H9 (cell line): ENCODE measurements at regions not wholly inside any gene's neighbourhood (a gene's known extent, or its start where the extent isn't known, plus 50 kb on each side); places are given as distances from the start of the nearest gene placed in this dataset.

Experiments
- DNase-seq: peaks from one replicate; pipeline ENCODE4 v3.0.0-alpha.2; 2017
- H2AFZ ChIP-seq: one replicate; pipeline ENCODE4 v1.6.1; 2013; ENCODE audit warnings: mild to moderate bottlenecking, low read length, control low read depth, moderate library complexity
- H2AK5ac ChIP-seq: 2 replicates; pipeline ENCODE4 v1.6.1; 2013; ENCODE audit warnings: low read length, control low read depth, mixed read lengths; ENCODE audit not compliant: insufficient read length
- H2BK120ac ChIP-seq: one replicate; pipeline ENCODE4 v1.6.1; 2013; ENCODE audit warnings: low read depth, mild to moderate bottlenecking, low read length, control low read depth, inconsistent platforms; ENCODE audit not compliant: poor library complexity, severe bottlenecking
- H2BK12ac ChIP-seq: 2 replicates; pipeline ENCODE4 v1.6.1; 2013; ENCODE audit warnings: low read length, control low read depth, mixed read lengths, low read depth; ENCODE audit not compliant: insufficient read length
- H2BK15ac ChIP-seq: 2 replicates; pipeline ENCODE4 v1.6.1; 2013; ENCODE audit warnings: low read depth, low read length, control low read depth
- H2BK20ac ChIP-seq: one replicate; pipeline ENCODE4 v1.6.1; 2013; ENCODE audit warnings: low read depth, mild to moderate bottlenecking, low read length, control low read depth, inconsistent platforms; ENCODE audit not compliant: poor library complexity, severe bottlenecking
- H2BK5ac ChIP-seq: 2 replicates; pipeline ENCODE4 v1.6.1; 2013; ENCODE audit warnings: low read length, control low read depth, mixed read lengths; ENCODE audit not compliant: insufficient read length
- H3K14ac ChIP-seq: 2 replicates; pipeline ENCODE4 v1.6.1; 2013; ENCODE audit warnings: low read length, control low read depth; ENCODE audit not compliant: insufficient read depth
- H3K18ac ChIP-seq: 2 replicates; pipeline ENCODE4 v1.6.1; 2013; ENCODE audit warnings: low read depth, mild to moderate bottlenecking, mixed read lengths, low read length, control low read depth; ENCODE audit not compliant: insufficient read length
- H3K23ac ChIP-seq: 2 replicates; pipeline ENCODE4 v1.6.1; 2013; ENCODE audit warnings: low read length, control low read depth, mixed read lengths, low read depth; ENCODE audit not compliant: insufficient read length
- H3K23me2 ChIP-seq: 2 replicates; pipeline ENCODE4 v1.6.1; 2013; ENCODE audit warnings: low read depth, mild to moderate bottlenecking, mixed read lengths, low read length, control low read depth; ENCODE audit not compliant: insufficient read length, poor library complexity, severe bottlenecking
- H3K27ac ChIP-seq: 2 replicates; pipeline ENCODE4 v1.5.1; 2013; ENCODE audit warnings: low read length, control low read depth, mixed read lengths, low read depth; ENCODE audit not compliant: insufficient read length
- H3K27me3 ChIP-seq: 2 replicates; pipeline ENCODE4 v1.6.1; 2013; ENCODE audit warnings: low read length, control low read depth, inconsistent platforms; ENCODE audit not compliant: insufficient read depth
- H3K4ac ChIP-seq: 2 replicates; pipeline ENCODE4 v1.6.1; 2013; ENCODE audit warnings: low read depth, mild to moderate bottlenecking, control low read depth, inconsistent platforms, low read length, moderate library complexity
- H3K4me1 ChIP-seq: 2 replicates; pipeline ENCODE4 v1.6.1; 2013; ENCODE audit warnings: low read length, control low read depth, inconsistent platforms; ENCODE audit not compliant: insufficient read depth
- H3K4me2 ChIP-seq: 2 replicates; pipeline ENCODE4 v1.6.1; 2013; ENCODE audit warnings: low read length, control low read depth, mixed read lengths; ENCODE audit not compliant: insufficient read length, insufficient read depth
- H3K56ac ChIP-seq: 2 replicates; pipeline ENCODE4 v1.6.1; 2013; ENCODE audit warnings: low read depth, mild to moderate bottlenecking, mixed read lengths, low read length, control low read depth; ENCODE audit not compliant: insufficient read length
- H3K79me1 ChIP-seq: 2 replicates; pipeline ENCODE4 v1.6.1; 2013; ENCODE audit warnings: low read depth, mild to moderate bottlenecking, moderate library complexity, low read length, control low read depth, inconsistent platforms; ENCODE audit not compliant: insufficient read depth, poor library complexity, severe bottlenecking
- H3K79me2 ChIP-seq: 2 replicates; pipeline ENCODE4 v1.6.1; 2013; ENCODE audit warnings: low read length, control low read depth, inconsistent platforms; ENCODE audit not compliant: insufficient read depth
- H3K9ac ChIP-seq: 2 replicates; pipeline ENCODE4 v1.6.1; 2013; ENCODE audit warnings: low read length, control low read depth, mixed read lengths; ENCODE audit not compliant: insufficient read length; ENCODE audit errors: extremely low read depth
- H3K9me3 ChIP-seq: one replicate; pipeline ENCODE4 v1.6.1; 2013; ENCODE audit warnings: low read depth, low read length, inconsistent platforms; ENCODE audit not compliant: control insufficient read depth
- H3T11ph ChIP-seq: one replicate; pipeline ENCODE4 v1.6.1; 2013; ENCODE audit warnings: mild to moderate bottlenecking, low read length, control low read depth, inconsistent platforms
- H4K20me1 ChIP-seq: one replicate; pipeline ENCODE4 v1.6.1; 2013; ENCODE audit not compliant: control insufficient read depth, insufficient read length, insufficient read depth
- H4K5ac ChIP-seq: 2 replicates; pipeline ENCODE4 v1.6.1; 2013; ENCODE audit warnings: low read depth, mild to moderate bottlenecking, mixed read lengths, low read length, control low read depth; ENCODE audit not compliant: insufficient read length
- H4K8ac ChIP-seq: replicated peaks from 2 replicates; pipeline ENCODE4 v1.6.1; 2013; ENCODE audit warnings: low read length, control low read depth, mixed read lengths, low read depth; ENCODE audit not compliant: insufficient read length
- H4K91ac ChIP-seq: 2 replicates; pipeline ENCODE4 v1.6.1; 2013; ENCODE audit warnings: low read depth, mild to moderate bottlenecking, moderate library complexity, mixed read lengths, low read length, control low read depth; ENCODE audit not compliant: insufficient read length
- H3K27ac Mint-ChIP-seq, 3 experiments: 2 replicates in 2 of 3; 3 replicates in 1 of 3; pipeline ENCODE4 v1.8.0; 2020 to 2021; ENCODE audit warnings: mixed read lengths in 3 of 3, mild to moderate bottlenecking in 1 of 3, moderate library complexity in 1 of 3
- H3K27me3 Mint-ChIP-seq: 2 replicates; pipeline ENCODE4 v1.8.0; 2021; ENCODE audit warnings: low read depth, mild to moderate bottlenecking, moderate library complexity, mixed read lengths
- H3K36me3 Mint-ChIP-seq, 3 experiments: 2 replicates in 2 of 3; 3 replicates in 1 of 3; pipeline ENCODE4 v1.8.0; 2020 to 2021; ENCODE audit warnings: low read depth in 3 of 3, mixed read lengths in 3 of 3; ENCODE audit not compliant: insufficient read depth in 1 of 3
- H3K4me1 Mint-ChIP-seq, 2 experiments: 2 replicates each; pipeline ENCODE4 v1.8.0; 2020; ENCODE audit warnings: mixed read lengths in 2 of 2
- H3K4me3 Mint-ChIP-seq, 2 experiments: 2 replicates in 1 of 2; 3 replicates in 1 of 2; pipeline ENCODE4 v1.8.0; 2020 to 2021; ENCODE audit warnings: mild to moderate bottlenecking in 2 of 2, mixed read lengths in 2 of 2, moderate library complexity in 1 of 2
- H3K9me3 Mint-ChIP-seq, 2 experiments: 2 replicates in 1 of 2; 3 replicates in 1 of 2; pipeline ENCODE4 v1.8.0; 2020; ENCODE audit warnings: mild to moderate bottlenecking in 2 of 2, mixed read lengths in 2 of 2, moderate library complexity in 1 of 2
- WGBS: extraction: QIAGEN DNeasy Blood & Tissue Kit; methylation state at CpG from one replicate; pipeline ENCODE4 v1.1.7; 2013; ENCODE audit warnings: missing lambda C conversion rate, low lambda C conversion rate, mixed read lengths; ENCODE audit not compliant: insufficient read length; ENCODE audit errors: extremely low coverage; 5-methylcytosine and 5-hydroxymethylcytosine counted together
- TF ChIP-seq, protein P1 (sequence below): fragments of 200-600 bp; sonication (generic); conservative IDR thresholded peaks from 3 replicates; pipeline ENCODE4 v1.8.0; 2021; ENCODE audit warnings: antibody characterized with exemption, mild to moderate bottlenecking

DNA sequence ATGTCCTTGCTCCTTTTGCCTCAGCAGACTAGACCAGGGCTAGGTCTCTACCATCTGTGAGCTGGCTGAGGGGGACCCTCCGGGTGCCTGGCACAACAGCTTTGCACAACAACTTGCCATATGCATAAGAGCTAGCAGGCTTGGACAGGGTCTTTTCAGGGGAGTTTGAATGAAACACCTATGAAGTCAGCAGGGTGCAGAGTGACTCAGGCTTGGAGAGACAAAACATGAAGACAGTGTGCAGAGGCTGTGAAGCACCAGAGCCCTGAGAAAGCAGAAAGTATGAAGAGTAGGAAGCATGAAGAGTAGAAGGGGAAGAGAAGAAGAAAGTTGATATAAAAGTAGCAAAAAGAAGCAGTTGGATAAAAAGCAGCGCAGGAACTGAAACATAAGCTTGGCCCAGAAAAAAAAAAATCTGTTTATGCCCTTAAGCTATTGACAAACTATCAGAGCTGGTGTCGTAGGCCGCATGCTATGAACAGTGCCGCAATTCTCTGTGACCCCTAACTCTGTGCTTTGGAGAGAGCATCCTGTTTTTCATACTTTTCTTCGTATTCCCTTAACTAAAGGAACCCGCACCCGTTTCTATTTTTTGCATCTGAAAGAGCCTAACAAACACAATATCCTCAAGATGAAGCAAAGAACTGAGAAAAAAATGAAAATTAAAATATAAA, 52.7 kb upstream of the FAM216B start:
- Histone ChIP-seq H2BK5ac (no peak overlapping the region), H3K23me2 (no peaks in the 10 kb centered on the region), H3K79me2 (no peaks in the 10 kb centered on the region), H3K9ac (no peak overlapping the region), H3K4ac (no peak overlapping the region), H2BK15ac (no peak overlapping the region), H2BK12ac (no peak overlapping the region), H3K4me2 (no peak overlapping the region), H3K23ac (no peak overlapping the region), H2AK5ac (no peak overlapping the region), H3T11ph (no peak overlapping the region), H2AFZ (no peak overlapping the region), H4K8ac (no peak overlapping the region), H3K79me1 (no peaks in the 10 kb centered on the region), H3K4me1 (peaks cover 6% of the 10 kb centered on the region; the same call in 1 of the 2 replicates), H2BK120ac (no peak overlapping the region), H3K27me3 (no peaks in the 10 kb centered on the region), H2BK20ac (no peak overlapping the region), H3K27ac (no peak overlapping the region), H4K91ac (no peak overlapping the region), H3K14ac (no peak overlapping the region), H4K5ac (no peak overlapping the region), H4K20me1 (no peaks in the 10 kb centered on the region), H3K9me3 (no peaks in the 10 kb centered on the region), H3K56ac (no peak overlapping the region), H3K18ac (no peak overlapping the region)
- H3K27me3 Mint-ChIP-seq: no peaks in the 10 kb centered on the region
- peaks cover 46 to 48% of the 10 kb centered on the region in 2 experiments for H3K4me1 Mint-ChIP-seq
- TF ChIP-seq, protein P1, sequence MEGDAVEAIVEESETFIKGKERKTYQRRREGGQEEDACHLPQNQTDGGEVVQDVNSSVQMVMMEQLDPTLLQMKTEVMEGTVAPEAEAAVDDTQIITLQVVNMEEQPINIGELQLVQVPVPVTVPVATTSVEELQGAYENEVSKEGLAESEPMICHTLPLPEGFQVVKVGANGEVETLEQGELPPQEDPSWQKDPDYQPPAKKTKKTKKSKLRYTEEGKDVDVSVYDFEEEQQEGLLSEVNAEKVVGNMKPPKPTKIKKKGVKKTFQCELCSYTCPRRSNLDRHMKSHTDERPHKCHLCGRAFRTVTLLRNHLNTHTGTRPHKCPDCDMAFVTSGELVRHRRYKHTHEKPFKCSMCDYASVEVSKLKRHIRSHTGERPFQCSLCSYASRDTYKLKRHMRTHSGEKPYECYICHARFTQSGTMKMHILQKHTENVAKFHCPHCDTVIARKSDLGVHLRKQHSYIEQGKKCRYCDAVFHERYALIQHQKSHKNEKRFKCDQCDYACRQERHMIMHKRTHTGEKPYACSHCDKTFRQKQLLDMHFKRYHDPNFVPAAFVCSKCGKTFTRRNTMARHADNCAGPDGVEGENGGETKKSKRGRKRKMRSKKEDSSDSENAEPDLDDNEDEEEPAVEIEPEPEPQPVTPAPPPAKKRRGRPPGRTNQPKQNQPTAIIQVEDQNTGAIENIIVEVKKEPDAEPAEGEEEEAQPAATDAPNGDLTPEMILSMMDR: no peak
- H3K9me3 Mint-ChIP-seq: peaks cover 5 to 8% of the 10 kb centered on the region in 2 experiments; a peak in 4 of 5 replicates
- DNase-seq: no peak
- H3K4me3 Mint-ChIP-seq: no peak overlapping the region
- peaks cover 0 to 15% (median 0%) of the 10 kb centered on the region in 3 experiments; a peak in 2 of 7 replicates for H3K36me3 Mint-ChIP-seq
- no peak overlapping the region; a peak in 2 of 7 replicates for H3K27ac Mint-ChIP-seq
- no CpG with 5 or more reads among the region's 8 CpGs for WGBS
